OCI-LY7 (cell line): ENCODE measurements at regions not wholly inside any gene's neighbourhood (a gene's known extent, or its start where the extent isn't known, plus 50 kb on each side); places are given as distances from the start of the nearest gene placed in this dataset.
A peak's percentile ranks its signal among the peaks of the same experiment; 100 is the strongest.

Source experiments
- BruUV-seq: library from RNA; stranded (reverse); fragments of 400-500 nt; replicated peaks from 2 replicates; lab custom pipeline; 2021; lab: Mats Ljungman, UMichigan
- CTCF ChIA-PET: fragments of 300-600 bp; sonication (Branson Sonifier 250); formaldehyde crosslinking; loops from one replicate; lab custom pipeline; 2022; ENCODE audit warnings: antibody characterized with exemption; ENCODE audit not compliant: unreplicated experiment; lab: Charles Lee
- POLR2A ChIA-PET: fragments of 300-600 bp; sonication (Branson Sonifier 250); formaldehyde crosslinking; loops from one replicate; lab custom pipeline; 2022; ENCODE audit warnings: antibody characterized with exemption; lab: Charles Lee
- DNase-seq: peaks from one replicate; pipeline ENCODE4 v3.0.0-alpha.2; 2015; ENCODE audit warnings: low spot score
- H2AFZ ChIP-seq: fragments of 200-600 bp; sonication (generic), shearing (Covaris generic); 2 replicates; pipeline ENCODE4 v1.6.1; 2014; ENCODE audit warnings: mild to moderate bottlenecking, antibody characterized with exemption, low read length, moderate library complexity
- H3K27ac ChIP-seq: fragments of 200-600 bp; sonication (generic); 2 replicates; pipeline ENCODE4 v1.5.1; 2014; ENCODE audit warnings: mixed run types, low read depth, mild to moderate bottlenecking, moderate library complexity, low read length, inconsistent platforms; ENCODE audit not compliant: poor library complexity, severe bottlenecking
- H3K36me3 ChIP-seq: fragments of 200-600 bp; sonication (generic); 2 replicates; pipeline ENCODE4 v1.6.1; 2014; ENCODE audit warnings: mild to moderate bottlenecking, antibody characterized with exemption, low read length, moderate library complexity, mixed read lengths; ENCODE audit not compliant: insufficient read depth
- H3K4me1 ChIP-seq: fragments of 200-600 bp; sonication (generic); 2 replicates; pipeline ENCODE4 v1.5.1; 2014; ENCODE audit warnings: mild to moderate bottlenecking, low read length; ENCODE audit not compliant: insufficient read depth, poor library complexity, severe bottlenecking
- H3K4me2 ChIP-seq: fragments of 200-600 bp; sonication (generic); 2 replicates; pipeline ENCODE4 v1.6.1; 2014; ENCODE audit warnings: mild to moderate bottlenecking, low read length
- H3K4me3 ChIP-seq: fragments of 200-600 bp; sonication (generic); 2 replicates; pipeline ENCODE4 v1.5.1; 2014; ENCODE audit warnings: mild to moderate bottlenecking, low read depth, low read length; ENCODE audit not compliant: poor library complexity, severe bottlenecking
- H3K79me2 ChIP-seq: fragments of 200-600 bp; sonication (generic); 2 replicates; pipeline ENCODE4 v1.6.1; 2016; ENCODE audit warnings: low read depth, mild to moderate bottlenecking, low read length, moderate library complexity, mixed read lengths; ENCODE audit not compliant: insufficient read depth
- H3K9me2 ChIP-seq: fragments of 200-600 bp; sonication (generic); 2 replicates; pipeline ENCODE4 v1.6.1; 2016; ENCODE audit warnings: mild to moderate bottlenecking, low read length, mixed read lengths; ENCODE audit not compliant: insufficient read depth
- H3K9me3 ChIP-seq: fragments of 200-600 bp; sonication (generic); 2 replicates; pipeline ENCODE4 v1.6.1; 2014; ENCODE audit warnings: mild to moderate bottlenecking, mixed run types, low read length, mixed read lengths
- H4K20me1 ChIP-seq: fragments of 200-600 bp; sonication (generic); 2 replicates; pipeline ENCODE4 v1.6.1; 2014; ENCODE audit warnings: mild to moderate bottlenecking, antibody characterized with exemption, low read length, moderate library complexity, mixed read lengths; ENCODE audit not compliant: insufficient read depth
- CTCF ChIP-seq: fragments of 200-600 bp; sonication (generic); conservative IDR thresholded peaks from 2 replicates; pipeline ENCODE4 v1.5.1; 2014; ENCODE audit warnings: mild to moderate bottlenecking, antibody characterized with exemption, low read length, moderate library complexity, mixed read lengths
- EZH2phosphoT487 ChIP-seq: fragments of 200-600 bp; sonication (generic); IDR thresholded peaks from 2 replicates; pipeline ENCODE4 v1.6.1; 2018; ENCODE audit warnings: low read depth, borderline replicate concordance, mild to moderate bottlenecking, mixed run types, antibody characterized with exemption, low read length, moderate library complexity, mixed read lengths
- intact Hi-C: fragments of 100-400 bp; cut with micrococcal nuclease; formaldehyde crosslinking; loops from one replicate; pipeline ENCODE4 v1.10.0; 2022; ENCODE audit not compliant: unreplicated experiment

DNA sequence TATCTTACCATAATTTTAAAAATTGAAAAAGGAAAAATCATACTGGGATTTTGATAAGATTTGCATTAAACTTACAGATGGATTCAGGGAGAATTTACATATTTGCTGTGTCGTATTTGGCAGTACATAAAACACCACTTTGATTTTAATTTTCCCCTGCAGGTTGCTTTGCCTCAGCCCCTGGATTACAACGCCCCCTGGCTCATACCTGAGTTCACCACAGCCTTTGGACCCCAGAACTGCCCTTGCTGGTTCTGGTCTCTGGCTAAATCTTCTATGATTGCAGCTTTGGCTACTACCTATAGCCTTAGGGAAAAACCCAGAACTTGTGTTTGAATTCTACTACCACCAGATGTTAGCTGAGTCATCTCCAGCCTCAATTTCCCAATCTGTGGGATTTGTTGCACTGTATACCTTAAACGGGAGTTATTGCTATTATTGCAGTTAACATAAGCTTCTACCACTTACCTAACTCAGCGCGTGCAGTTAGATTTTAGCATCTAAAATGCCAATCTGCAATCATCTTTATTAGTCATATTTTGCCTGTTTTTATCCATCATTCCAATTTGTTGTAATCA lies 315.7 kb upstream of the GADL1 start:
- no peak for TF ChIP-seq EZH2phosphoT487
- TF ChIP-seq CTCF, result peak; percentile 67
- intact Hi-C loops, result no loop called here
- CTCF ChIA-PET, result no interaction called here
- Histone ChIP-seq H3K4me3 (no peak overlapping the region), H4K20me1 (no peaks in the 10 kb centered on the region), H3K9me3 (peaks cover 40% of the 10 kb centered on the region; the same call in 1 of the 2 replicates), H3K4me2 (no peak overlapping the region), H3K27ac (no peak overlapping the region), H2AFZ (peak overlapping the region; percentile 92; the same call in 1 of the 2 replicates), H3K36me3 (no peaks in the 10 kb centered on the region; the same call in 1 of the 2 replicates), H3K79me2 (no peaks in the 10 kb centered on the region), H3K9me2 (no peaks in the 10 kb centered on the region), H3K4me1 (peaks cover 56% of the 10 kb centered on the region)
- BruUV-seq, result no TSS peak
- peak; percentile 29 for DNase-seq
- POLR2A ChIA-PET, result interaction anchor here (1.1 to 8.6 kb wide), 4 partner anchors 9 to 321 kb away, joined by 3 to 102 read pairs (median 8); no protein-coding TSS in a partner anchor

DNA sequence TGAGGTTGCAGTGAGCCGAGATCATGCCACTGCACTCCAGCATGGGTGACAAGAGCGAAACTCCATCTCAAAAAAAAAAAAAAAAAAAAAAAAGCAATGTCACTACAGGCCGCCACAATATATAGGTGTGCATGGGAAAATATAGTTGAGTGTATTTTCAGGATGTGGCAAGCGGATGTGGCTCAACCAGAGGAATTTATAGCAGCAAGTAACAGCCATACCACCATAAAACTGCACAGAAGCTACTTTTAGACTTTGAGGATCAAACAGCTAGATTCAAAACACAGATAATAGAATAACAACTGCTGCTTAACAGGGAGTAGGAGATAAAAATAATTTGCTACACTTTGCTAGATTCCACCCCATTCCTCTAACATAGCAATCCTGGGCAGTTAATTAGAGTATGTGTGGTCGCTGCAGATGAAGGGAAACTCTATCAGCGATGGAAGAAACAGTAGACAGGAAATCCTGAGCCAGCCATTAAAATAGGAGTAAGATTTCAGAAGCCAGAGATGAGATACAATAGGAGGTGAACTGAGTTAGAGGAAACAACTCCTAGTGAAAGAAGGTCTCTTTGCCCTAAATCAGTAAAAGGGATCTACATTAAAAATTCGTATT lies 318.7 kb upstream of the STT3B start:
- BruUV-seq, result no TSS peak
- POLR2A ChIA-PET, result interaction anchor here (0.6 to 8.6 kb wide), 5 partner anchors 12 to 73 kb away, joined by 3 to 102 read pairs (median 4); no protein-coding TSS in a partner anchor

More for the DNA sequence above, 318.7 kb upstream of the STT3B start:
- Histone ChIP-seq H3K36me3 (no peaks in the 10 kb centered on the region), H3K9me2 (no peaks in the 10 kb centered on the region), H2AFZ (peak overlapping the region; percentile 92), H3K4me1 (peaks cover 71% of the 10 kb centered on the region), H3K27ac (peak overlapping the region; percentile 86), H3K4me3 (peak overlapping the region; percentile 44), H3K4me2 (peak overlapping the region; percentile 81), H3K79me2 (no peaks in the 10 kb centered on the region), H3K9me3 (peaks cover 5% of the 10 kb centered on the region; the same call in 1 of the 2 replicates), H4K20me1 (no peaks in the 10 kb centered on the region)
- intact Hi-C loops, result loop anchor here (1.0 kb wide), 1 partner anchor 12 kb away; no protein-coding TSS in a partner anchor
- peak; percentile 79 for DNase-seq
- TF ChIP-seq CTCF (no peak), EZH2phosphoT487 (no peak)
- CTCF ChIA-PET, result no interaction called here
